GM18907 (cell line): ENCODE measurements at regions not wholly inside any gene's neighbourhood (a gene's known extent, or its start where the extent isn't known, plus 50 kb on each side); places are given as distances from the start of the nearest gene placed in this dataset.

ENCODE experiments used
- ATAC-seq: cut with Tn5 transposase; IDR thresholded peaks from one replicate; pipeline ENCODE4 v1.9.1; 2021; ENCODE audit warnings: mild to moderate bottlenecking, moderate library complexity; ENCODE audit not compliant: unreplicated experiment

DNA sequence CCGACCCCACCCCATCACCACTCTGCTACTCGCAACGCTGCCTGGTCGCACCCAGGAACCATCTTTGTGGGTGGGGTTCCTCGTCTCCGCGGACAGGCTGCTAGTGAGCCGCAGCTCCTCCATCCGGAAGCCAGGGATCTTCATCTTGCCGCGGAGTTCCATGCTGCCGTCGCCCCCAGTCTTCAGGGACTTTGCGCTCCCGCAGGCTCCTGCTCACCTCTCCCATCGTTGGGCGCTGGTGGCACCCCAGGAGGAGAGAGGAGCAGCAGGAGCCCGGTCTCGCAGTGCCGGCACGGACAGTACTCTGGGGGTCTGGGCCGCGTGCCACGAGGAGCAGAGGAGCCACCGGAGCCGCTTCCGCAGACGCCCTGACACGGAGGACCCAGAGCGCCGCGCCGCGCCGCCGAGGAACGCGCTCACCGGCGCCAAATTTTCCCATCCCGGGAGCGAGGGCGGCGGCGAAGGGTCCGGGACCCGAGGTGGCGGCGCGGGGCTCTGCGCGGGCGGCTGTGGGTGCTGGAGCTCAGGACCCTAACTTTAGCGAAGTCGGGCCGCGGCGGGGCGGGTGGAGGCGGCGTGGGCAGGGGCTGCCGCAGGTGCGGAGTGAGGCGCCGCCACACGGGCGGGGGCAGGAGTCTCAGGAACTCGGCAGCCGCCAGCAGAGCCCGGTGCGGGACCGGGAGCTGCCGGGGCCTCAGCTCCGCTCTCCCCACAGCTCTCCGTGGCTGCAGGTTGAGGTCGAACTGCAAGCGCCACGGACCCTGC lies 750.1 kb upstream of the SORCS1 start:
- ATAC-seq: peak; percentile 46

DNA sequence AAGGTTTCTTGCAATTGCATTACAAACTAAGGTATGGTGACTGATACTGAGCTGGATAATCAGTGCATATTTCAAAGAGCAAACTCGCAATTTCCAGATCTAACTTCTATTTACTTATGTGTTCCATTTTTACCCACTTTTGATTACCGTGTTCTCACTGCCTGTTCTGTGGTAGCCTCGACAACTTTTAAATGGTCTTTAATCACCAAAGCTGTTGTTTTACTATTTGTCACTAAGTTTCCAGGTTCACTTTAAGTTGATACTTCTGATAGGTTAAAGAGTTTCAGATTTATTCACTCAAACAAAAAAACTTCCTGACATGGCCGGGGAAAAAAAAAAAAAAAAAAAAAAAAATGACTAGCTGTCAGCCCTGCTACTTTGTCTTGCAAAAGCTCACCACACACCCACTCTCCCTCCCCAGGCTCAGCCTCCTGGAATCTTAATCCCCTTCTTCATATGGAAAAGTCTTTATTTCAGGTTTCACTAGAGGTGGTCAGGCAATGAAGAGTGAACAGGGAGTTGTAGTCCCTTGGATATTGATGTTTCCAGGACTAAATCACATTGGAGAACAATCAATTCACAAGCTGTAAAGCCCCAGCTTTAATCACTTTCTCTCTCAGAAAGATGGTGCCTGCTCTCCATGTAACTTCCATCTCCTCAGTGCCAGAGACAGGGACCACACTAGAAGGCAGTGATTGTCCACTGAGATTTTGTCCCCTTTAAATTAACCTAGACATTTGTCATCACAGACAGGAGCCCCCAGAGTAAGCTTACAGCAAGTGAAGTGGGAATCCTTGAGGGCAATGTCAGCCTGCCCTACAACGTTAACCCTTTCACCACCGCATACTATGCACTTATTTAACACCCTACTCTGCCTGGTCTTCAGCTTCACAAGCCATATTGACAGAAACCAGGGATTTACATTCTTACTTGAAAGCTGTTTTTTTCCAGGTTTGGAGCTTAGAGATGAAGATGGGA lies 749.1 kb upstream of the SORCS1 start:
- no peak for ATAC-seq

DNA sequence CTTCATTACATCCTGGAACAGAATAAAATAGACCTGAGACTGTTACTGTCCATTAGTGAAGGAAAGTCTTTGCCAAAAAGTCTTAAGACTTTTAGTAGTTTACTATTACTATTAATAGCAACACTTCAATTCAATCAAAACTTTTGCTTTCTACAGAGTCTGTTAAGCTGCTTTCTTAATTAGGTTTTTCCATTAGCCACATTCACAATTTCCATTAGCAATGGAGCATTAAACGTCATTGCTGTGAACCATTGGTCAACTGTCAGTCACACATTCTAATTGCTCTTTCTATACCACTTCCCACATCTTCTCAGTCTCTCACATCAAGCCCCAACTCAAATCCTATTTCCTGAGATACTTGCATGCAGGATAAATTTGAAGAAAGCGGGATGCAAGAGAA lies 736.6 kb upstream of the SORCS1 start:
- ATAC-seq: no peak

DNA sequence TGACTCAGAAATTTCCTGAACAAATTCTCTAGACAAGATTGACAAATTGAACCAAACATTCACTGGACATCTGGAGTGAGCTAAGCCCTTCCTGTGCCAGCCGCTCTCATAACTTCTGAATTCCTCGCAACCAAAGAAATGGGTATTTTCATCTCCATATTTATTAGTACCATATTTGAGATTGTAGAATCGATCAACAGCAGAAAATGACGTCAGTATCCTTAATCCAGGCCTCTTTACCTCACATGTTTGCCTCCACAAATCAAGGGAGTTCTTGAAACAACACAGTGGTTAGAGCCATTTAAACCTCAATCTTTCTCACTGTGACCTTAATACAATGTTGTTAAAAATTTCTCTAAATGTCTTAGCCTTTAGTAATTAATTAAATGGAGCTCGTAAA lies 735.6 kb upstream of the SORCS1 start:
- no peak for ATAC-seq

DNA sequence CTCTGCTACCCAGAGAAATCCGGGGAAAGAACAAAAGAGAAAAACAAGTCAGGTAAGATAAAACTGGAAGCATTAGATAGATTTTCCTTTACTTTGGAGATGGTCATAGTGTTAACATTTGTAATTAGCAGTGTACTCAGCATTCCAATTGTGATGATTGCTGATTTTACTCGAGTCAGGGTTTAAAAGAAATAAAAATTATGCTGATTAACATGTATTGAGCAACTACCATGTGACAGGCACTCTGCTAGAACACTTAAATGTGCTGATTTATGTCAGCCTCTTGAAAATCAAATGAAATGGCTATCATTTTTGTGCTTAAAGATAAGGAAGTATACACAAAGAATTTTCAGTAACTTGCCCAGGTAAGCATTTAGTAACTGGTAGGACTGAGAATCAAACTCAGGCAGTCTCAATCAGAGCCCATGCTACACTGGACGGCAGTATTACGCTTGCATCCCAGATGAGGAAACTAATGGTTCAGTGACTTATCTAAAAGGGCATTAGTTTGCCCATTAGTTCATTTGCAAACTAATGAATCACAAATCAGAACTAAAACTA lies 735.1 kb upstream of the SORCS1 start:
- no peak for ATAC-seq

DNA sequence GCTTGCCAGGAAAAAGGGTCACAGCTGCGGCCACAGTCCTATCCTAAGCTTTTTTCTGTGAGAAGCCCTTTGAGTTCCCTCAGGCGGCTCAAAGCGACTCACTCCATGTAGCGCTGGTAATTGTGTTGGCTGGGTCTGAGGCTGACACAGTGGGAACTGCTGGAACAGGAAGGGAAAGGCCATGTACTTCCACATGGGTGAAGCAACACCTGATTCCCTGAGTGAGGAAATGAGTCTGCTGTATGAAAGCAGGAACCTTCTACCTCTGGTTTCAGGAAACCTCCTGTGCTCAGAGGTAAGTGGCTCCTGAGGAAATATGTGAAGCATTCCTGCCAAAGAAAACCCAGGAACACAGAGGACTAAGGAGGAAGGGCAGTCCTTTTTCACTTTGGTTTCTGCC lies 734.6 kb upstream of the SORCS1 start:
- no peak for ATAC-seq

DNA sequence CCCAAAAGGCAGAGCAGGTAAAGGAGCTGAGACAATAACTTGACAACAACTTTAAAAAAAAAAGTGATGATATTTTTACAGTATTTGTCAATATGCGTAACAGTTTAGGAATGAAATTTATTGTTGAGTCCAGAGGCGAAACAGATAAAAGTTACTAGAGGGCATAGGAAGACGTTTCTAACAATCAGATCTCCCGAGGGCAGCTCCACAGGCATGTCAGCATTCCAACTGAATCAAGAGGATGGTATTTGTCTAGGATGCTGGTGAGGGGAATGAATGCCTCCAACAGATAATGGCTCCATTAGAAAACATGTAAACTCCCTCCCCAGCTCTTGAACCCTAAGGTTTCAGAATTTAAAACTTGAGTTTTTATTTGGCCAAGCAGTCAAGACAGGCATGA lies 733.9 kb upstream of the SORCS1 start:
- ATAC-seq: no peak

DNA sequence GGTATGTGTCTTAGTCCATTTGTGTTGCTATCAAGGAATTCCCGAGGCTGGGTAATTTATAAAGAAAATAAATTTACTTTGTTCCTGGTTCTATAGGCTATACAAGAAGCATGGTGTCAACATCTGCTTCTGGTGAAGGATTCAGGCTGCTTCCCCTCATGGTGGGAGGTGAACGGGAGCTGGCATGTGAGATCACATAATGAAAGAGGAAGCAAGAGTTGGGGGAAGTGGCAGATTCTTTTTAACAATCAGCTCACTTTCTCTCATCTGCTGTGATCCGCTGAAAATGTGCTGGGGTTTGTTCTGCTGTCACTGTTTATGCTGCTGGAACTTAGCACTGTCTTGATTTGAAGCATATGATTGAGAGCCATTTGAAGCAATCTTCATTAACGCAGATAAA lies 730.0 kb upstream of the SORCS1 start:
- ATAC-seq: no peak

DNA sequence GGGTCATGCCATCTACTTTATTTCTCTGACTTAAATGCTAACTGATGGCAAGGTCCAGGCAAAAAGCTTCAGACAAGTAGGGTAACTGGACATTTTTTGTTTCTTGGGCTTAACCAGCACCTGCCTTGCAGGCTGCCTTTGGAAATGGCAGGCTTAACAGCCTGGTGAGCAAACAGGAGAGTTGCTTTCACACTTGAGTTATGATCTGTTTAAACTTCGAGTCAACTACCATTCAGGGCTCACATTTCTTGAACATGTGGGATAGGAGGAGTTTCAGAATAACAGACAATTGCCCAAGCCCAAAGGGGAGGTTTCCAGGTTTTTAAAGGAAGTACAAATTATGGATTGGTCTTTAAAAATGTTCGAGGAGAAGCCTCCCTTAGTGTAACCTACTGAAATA lies 724.6 kb upstream of the SORCS1 start:
- ATAC-seq: no peak

DNA sequence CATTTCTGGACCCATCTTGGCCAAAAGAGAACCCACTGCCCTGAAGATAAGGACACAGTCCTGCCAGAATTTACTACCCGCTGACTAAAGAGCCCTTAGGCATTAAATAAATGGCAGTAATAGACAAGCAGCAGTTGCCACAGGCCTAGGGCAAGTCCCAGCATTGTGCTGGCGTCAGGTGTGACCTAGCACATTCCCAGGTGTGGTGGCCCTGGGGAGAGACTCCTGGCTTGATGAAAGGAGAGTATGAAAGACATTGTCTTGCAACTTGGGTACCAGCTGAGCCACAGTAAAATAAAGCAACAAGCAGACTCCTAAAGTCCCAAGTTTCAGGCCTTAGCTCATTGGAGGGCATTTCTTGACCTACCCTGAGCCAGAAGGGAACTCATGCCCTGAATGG lies 715.7 kb upstream of the SORCS1 start:
- ATAC-seq: no peak

DNA sequence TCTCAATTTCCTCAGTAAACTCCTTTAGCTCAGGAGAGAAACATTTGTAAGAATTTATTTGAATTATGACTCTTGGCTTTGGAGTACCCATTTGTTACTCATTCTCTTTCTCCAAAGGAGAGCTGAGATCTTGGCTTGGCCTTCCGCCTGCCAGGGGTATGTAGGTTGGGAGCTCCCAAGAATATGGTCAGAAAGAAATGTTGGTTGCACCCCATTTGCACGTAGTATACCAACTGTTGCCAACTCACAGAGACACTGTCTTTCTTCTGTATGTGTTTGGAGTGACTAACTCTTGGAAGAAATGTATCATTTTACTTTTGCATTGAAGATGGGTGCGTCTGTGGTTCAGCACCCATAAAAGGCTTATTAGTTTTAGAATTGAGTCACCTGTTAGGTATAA lies 708.5 kb upstream of the SORCS1 start:
- no peak for ATAC-seq

DNA sequence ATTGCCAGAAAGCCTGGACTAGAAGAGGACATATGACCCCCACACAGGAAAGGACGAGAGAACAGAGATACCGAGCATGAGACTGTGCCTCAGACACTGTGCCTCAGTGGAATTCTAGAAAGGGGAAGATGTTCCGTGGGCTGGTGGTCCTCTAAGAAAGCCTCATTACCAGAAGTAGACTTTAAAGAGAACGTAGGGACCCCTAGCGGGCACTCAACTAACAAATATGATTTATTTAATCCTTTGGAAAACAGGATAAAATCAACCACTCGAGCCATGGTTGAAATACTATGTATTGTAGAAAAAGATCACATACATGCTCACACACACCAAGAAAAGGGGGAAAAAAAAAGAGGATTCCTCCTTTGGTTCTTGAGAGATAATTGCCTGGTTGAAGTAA lies 701.2 kb upstream of the SORCS1 start:
- ATAC-seq: no peak

DNA sequence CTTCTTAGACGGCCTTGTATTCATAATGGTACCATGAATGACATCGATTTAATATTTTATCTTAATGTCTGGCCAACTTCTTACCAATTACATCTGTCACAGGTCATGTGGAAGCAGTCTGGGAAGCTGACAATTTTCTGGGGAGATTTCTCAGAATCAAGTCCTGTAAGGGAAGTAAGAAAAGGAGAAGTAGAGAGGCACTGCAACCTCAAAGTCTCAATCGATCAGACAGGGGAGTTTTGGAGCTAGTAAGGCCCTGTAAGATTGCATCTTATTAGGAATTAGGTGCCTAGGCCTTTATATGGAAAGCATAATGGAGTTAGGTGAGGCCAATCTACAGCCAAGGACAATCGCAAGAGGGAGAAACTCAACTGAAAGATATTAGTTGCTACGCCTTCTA lies 694.6 kb upstream of the SORCS1 start:
- no peak for ATAC-seq

DNA sequence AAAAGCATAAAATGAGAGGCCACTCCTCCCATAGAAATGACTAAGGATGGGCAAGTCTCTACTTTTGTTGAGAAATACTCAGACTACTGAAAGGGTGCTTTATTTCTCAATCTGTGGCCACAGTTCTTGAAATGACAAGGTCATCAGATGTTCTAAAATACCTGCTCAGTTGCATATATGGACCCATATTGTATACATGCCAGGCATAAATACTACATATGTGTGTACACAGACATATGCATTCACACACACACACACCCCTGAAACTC lies 691.5 kb upstream of the SORCS1 start:
- ATAC-seq: no peak

DNA sequence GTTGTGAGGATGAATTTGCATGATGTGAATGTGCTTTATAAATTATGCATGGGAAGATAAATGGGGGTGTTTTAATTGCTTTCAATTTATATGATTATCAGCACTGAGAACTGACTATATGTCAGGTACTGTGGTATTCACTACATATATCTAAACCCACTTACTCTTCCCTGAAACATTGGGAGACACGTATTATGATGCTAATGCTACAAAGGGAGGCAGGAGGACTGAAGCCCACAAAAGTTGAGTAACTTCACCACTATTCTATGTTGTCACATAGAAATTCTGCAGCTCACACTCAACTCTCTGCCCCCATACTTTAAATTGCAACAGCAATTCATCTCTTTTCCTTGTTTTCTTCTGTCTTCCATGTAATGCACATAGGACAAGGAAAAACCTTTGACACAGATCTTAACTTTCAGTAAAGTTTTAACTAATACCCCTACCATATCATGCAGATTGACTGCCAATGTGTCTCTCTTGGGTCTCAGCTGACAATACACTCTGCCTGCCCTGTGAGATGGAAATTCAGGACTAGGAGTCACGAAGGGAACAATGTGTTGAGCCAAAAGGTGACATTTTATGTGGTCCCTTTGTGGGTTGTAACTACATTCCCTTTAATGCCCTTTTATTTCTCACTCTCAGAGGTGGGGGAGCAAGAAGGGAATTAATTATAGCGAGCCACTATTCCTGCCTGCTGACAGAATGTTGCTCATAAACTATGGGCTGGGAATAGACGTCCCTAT lies 691.0 kb upstream of the SORCS1 start:
- no peak for ATAC-seq

DNA sequence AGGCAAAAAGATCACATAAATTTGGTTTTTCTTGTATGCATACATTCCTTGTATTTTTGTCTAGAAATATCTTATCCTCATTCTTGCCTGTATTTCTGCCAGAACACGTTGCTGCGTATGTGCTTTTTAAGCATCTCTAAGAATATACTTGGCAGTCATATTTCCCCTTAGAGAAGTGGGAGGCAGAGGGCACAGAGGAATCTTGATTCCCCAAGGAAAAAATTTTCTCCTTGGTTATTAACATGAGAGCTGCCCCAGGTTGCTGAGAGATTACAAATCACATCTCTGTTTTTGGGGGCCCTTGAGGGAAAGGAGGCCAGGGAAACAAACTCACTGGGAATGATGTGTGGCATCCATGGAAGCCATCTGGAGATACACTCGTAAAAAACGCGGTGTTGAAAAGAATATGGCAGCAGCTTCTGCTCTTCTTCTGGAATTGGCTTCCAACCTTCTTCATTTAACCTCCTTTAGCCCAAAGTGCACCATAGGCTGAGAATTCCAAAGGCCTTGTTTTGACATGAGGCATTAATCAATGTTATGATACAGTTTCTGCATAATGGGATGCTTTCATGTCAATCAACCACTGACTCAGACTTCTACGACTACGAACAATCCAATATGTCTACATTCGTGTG lies 684.3 kb upstream of the SORCS1 start:
- ATAC-seq: no peak

DNA sequence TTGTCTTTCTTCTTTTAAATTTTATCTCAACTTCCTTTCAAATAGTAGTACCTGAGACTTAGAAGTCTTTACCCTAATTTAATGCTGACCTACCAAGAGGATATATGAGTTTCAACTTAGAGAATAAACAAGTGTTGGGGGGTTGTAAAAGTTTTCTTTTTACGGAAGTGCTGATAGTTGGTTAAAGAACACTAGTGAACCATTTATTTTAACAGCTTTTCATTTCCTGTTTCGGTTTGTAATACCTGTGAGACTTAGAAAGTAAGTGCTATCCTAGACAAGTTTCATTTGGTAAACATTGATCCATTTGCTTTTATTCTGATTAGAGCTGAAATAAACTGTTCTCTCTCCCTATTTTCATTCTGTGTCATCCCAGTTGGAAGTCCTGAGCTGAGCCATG lies 683.1 kb upstream of the SORCS1 start:
- ATAC-seq: peak; percentile 92

DNA sequence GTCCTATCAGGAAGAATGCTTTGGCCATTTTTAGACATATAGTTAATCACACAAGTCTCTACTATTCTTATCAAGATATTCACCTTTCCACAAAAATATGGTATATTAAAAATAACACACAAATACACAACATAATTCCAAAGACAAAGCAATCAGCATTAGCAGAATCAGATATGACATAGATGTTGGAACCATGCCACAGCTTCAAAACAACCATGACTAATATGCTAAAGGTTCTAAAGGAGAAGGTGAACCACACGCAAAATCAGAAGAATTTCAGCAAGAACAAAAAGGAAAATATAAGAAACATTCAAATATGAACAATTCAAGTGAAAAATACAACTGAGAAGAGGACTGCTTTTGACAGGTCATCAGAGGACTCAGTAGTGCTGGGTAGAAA lies 670.2 kb upstream of the SORCS1 start:
- no peak for ATAC-seq

DNA sequence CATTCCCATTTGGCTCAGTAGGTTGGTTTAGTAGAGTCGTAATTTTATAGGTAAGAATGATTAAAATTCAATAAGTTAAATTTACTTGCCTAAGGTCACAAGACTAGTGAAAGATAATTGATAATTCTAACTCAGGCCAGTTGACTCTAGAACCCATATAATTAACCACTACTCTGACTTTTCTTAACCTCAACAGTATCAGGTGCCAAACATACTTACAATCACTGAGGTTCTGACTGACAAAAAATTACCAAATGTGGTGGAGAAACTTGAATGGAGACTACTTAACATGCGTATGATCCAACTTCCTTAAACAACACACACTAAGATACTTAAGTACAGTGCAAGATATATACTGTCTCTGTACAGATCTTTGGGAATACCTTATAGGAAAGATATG lies 667.3 kb upstream of the SORCS1 start:
- no peak for ATAC-seq

DNA sequence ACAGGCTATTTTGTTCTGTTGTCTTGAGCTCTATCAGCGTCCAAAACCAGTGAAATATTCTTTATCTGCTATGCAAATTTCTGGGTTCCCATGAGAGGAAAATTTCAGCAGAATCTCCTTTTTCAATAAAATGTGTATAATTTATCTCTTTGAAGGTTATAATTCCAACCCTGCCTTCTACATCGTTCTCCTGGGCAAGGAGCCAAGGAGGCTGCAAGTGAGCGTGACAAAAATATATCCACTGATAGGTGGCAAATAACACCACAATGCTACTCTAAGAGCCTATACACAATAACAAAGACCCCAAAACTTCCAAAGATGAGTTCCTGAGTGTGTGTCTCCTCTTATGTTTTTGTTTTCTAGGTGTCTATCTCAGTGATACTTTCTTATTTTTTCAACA lies 664.7 kb upstream of the SORCS1 start:
- ATAC-seq: no peak

DNA sequence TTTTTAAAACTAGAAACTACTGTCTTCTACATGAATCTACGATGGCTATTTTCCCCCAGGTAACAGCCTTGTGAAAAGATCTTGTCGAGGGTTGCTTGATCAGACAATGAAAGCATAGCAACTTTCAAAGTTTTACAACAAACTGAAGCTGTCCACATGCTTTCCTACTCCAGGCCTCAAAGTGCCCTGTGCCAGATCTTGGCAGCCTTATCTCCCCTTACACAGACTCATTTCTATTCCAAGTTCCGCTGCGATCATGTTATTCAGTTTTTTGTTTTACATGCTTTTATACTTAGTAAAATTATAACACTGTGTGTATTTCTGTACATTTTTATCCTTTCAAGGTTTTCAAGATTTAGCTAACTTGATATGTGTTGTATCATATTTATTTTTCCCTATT lies 661.7 kb upstream of the SORCS1 start:
- ATAC-seq: no peak
